HCT116 (cell line): ENCODE measurements at regions not wholly inside any gene's neighbourhood (a gene's known extent, or its start where the extent isn't known, plus 50 kb on each side); places are given as distances from the start of the nearest gene placed in this dataset.

Experiments used
- ATAC-seq: fragments of 200-7000 bp; cut with Tn5 transposase; 2 replicates; pipeline ENCODE4 v1.9.1; 2020; ENCODE audit warnings: mild to moderate bottlenecking, moderate library complexity
- BruUV-seq: library from RNA; stranded (reverse); fragments of 400-500 nt; replicated peaks from 2 replicates; lab custom pipeline; 2021; lab: Mats Ljungman, UMichigan
- CTCF ChIA-PET: fragments of 300-600 bp; sonication (Branson Sonifier 250); formaldehyde crosslinking; loops from one replicate; lab custom pipeline; 2021; ENCODE audit warnings: antibody characterized with exemption; lab: Charles Lee
- POLR2A ChIA-PET: fragments of 300-600, 350-600 bp; sonication (Branson Sonifier 250); formaldehyde crosslinking; loops from one replicate; lab custom pipeline; 2021; ENCODE audit warnings: antibody characterized with exemption; lab: Charles Lee
- RAD21 ChIA-PET, 2 experiments: fragments of 300-600 bp; sonication (Branson Sonifier 250); formaldehyde crosslinking; loops; one replicate each; lab custom pipeline; 2023; ENCODE audit warnings: low total read pairs in 2 of 2; ENCODE audit not compliant: uncharacterized antibody in 2 of 2, unreplicated experiment in 2 of 2, low non-redundant PET in 1 of 2; lab: Charles Lee
- DNase-seq: peaks from one replicate; pipeline ENCODE4 v3.0.0-alpha.2; 2010; ENCODE audit warnings: low read depth, low spot score
- H2AFZ ChIP-seq: fragments of 200-600 bp; shearing (Covaris generic), sonication (generic); 2 replicates; pipeline ENCODE4 v1.6.1; 2017; ENCODE audit warnings: low read depth, mixed run types, mixed read lengths, antibody characterized with exemption, low read length; ENCODE audit not compliant: poor library complexity, severe bottlenecking
- H3K27ac ChIP-seq: 2 replicates; pipeline ENCODE4 v1.5.1; 2012; ENCODE audit warnings: low read depth, low read length
- H3K27me3 ChIP-seq: fragments of 200-600 bp; sonication (generic); 2 replicates; pipeline ENCODE4 v1.6.1; 2016; ENCODE audit warnings: mixed run types, low read length, mixed read lengths; ENCODE audit not compliant: insufficient read depth
- H3K36me3 ChIP-seq, 2 experiments: fragments of 200-500 bp in 1 of 2; fragments of 200-600 bp in 1 of 2; sonication (Bioruptor generic) in 1 of 2; sonication (generic) in 1 of 2; 2 replicates each; pipeline versions ENCODE4 v1.5.1 to v1.6.1; 2014 to 2016; ENCODE audit warnings: low read length in 2 of 2, inconsistent platforms in 1 of 2, mixed read lengths in 1 of 2, mixed run types in 1 of 2; ENCODE audit not compliant: insufficient read depth in 2 of 2, control insufficient read depth in 1 of 2
- H3K4me1 ChIP-seq, 2 experiments: fragments of 200-600 bp in 1 of 2; sonication (generic) in 1 of 2; 2 replicates each; pipeline versions ENCODE4 v1.5.1 to v1.6.1; 2012 to 2017; ENCODE audit warnings: low read length in 2 of 2, inconsistent platforms in 1 of 2, mild to moderate bottlenecking in 1 of 2, mixed read lengths in 1 of 2, mixed run types in 1 of 2, moderate library complexity in 1 of 2; ENCODE audit not compliant: insufficient read depth in 2 of 2, control insufficient read depth in 1 of 2
- H3K4me2 ChIP-seq: fragments of 200-600 bp; sonication (generic); 2 replicates; pipeline ENCODE4 v1.6.1; 2017; ENCODE audit warnings: mixed run types, low read length, mixed read lengths
- H3K4me3 ChIP-seq, 2 experiments: fragments of 200-600 bp in 1 of 2; sonication (generic) in 1 of 2; replicated peaks in 1 of 2; 2 replicates each; pipeline ENCODE4 v1.5.1; 2011 to 2016; ENCODE audit warnings: low read length in 2 of 2, control low read depth in 1 of 2, low read depth in 1 of 2, mild to moderate bottlenecking in 1 of 2, mixed read lengths in 1 of 2, mixed run types in 1 of 2
- H3K79me2 ChIP-seq: fragments of 200-600 bp; sonication (generic); 2 replicates; pipeline ENCODE4 v1.6.1; 2017; ENCODE audit warnings: mild to moderate bottlenecking, mixed run types, low read length, moderate library complexity, mixed read lengths; ENCODE audit not compliant: insufficient read depth
- H3K9ac ChIP-seq: fragments of 200-600 bp; sonication (generic); 2 replicates; pipeline ENCODE4 v1.6.1; 2016; ENCODE audit warnings: low read length, mixed read lengths
- H3K9me2 ChIP-seq: fragments of 200-600 bp; sonication (generic), shearing (Covaris generic); 2 replicates; pipeline ENCODE4 v1.6.1; 2017; ENCODE audit warnings: mixed run types, mild to moderate bottlenecking, moderate library complexity; ENCODE audit not compliant: insufficient read depth
- H3K9me3 ChIP-seq, 2 experiments: fragments of 200-500 bp in 1 of 2; fragments of 200-600 bp in 1 of 2; sonication (Bioruptor generic) in 1 of 2; sonication (generic) in 1 of 2; 2 replicates each; pipeline ENCODE4 v1.6.1; 2014 to 2017; ENCODE audit warnings: low read length in 2 of 2, mixed read lengths in 2 of 2, inconsistent platforms in 1 of 2, low read depth in 1 of 2, mild to moderate bottlenecking in 1 of 2, mixed run types in 1 of 2, moderate library complexity in 1 of 2; ENCODE audit not compliant: control insufficient read depth in 1 of 2, insufficient read depth in 1 of 2
- H4K20me1 ChIP-seq: fragments of 200-600 bp; sonication (generic), shearing (Covaris generic); 2 replicates; pipeline ENCODE4 v1.6.1; 2017; ENCODE audit warnings: mixed run types, mild to moderate bottlenecking, moderate library complexity; ENCODE audit not compliant: insufficient read depth
- CBX3 ChIP-seq: IDR thresholded peaks from 2 replicates; pipeline ENCODE4 v1.6.1; 2012; ENCODE audit warnings: low read depth
- CEBPB ChIP-seq: IDR thresholded peaks from 2 replicates; pipeline ENCODE4 v1.6.1; 2012; ENCODE audit warnings: low read depth
- EGR1 ChIP-seq: IDR thresholded peaks from 2 replicates; pipeline ENCODE4 v1.6.1; 2012; ENCODE audit warnings: low read depth
- ELF1 ChIP-seq: IDR thresholded peaks from 2 replicates; pipeline ENCODE4 v1.6.1; 2012; ENCODE audit warnings: low read depth, borderline replicate concordance
- EZH2 ChIP-seq: fragments of 200-600 bp; sonication (generic); IDR thresholded peaks from 2 replicates; pipeline ENCODE4 v1.6.1; 2017; ENCODE audit warnings: antibody characterized with exemption, mixed run types
- EZH2phosphoT487 ChIP-seq: fragments of 200-600 bp; IDR thresholded peaks from 2 replicates; pipeline ENCODE4 v1.6.1; 2018; ENCODE audit warnings: antibody characterized with exemption, borderline replicate concordance
- FOSL1 ChIP-seq: IDR thresholded peaks from 2 replicates; pipeline ENCODE4 v1.6.1; 2012; ENCODE audit warnings: low read depth
- POLR2A ChIP-seq: IDR thresholded peaks from 2 replicates; pipeline ENCODE4 v1.7.0; 2011; ENCODE audit warnings: borderline replicate concordance; ENCODE audit not compliant: insufficient read depth, insufficient read length; ENCODE audit errors: extremely low read depth
- POLR2AphosphoS5 ChIP-seq: IDR thresholded peaks from 2 replicates; pipeline ENCODE4 v1.6.1; 2011; ENCODE audit warnings: mild to moderate bottlenecking, low read depth, low read length, moderate library complexity
- RAD21 ChIP-seq: IDR thresholded peaks from 2 replicates; pipeline ENCODE4 v1.6.1; 2012; ENCODE audit warnings: low read depth, mild to moderate bottlenecking
- SIN3A ChIP-seq: IDR thresholded peaks from 2 replicates; pipeline ENCODE4 v1.6.1; 2012; ENCODE audit warnings: low read depth
- SRF ChIP-seq: IDR thresholded peaks from 2 replicates; pipeline ENCODE4 v1.6.1; 2012; ENCODE audit warnings: low read depth
- TCF7L2 ChIP-seq: IDR thresholded peaks from 2 replicates; pipeline ENCODE4 v1.7.0; 2011; ENCODE audit warnings: borderline replicate concordance, inconsistent platforms; ENCODE audit not compliant: insufficient read depth, insufficient read length; ENCODE audit errors: extremely low read depth
- YY1 ChIP-seq: IDR thresholded peaks from 2 replicates; pipeline ENCODE4 v1.6.1; 2011; ENCODE audit warnings: low read length, low read depth, moderate library complexity, mild to moderate bottlenecking; ENCODE audit not compliant: insufficient replicate concordance; ENCODE audit errors: extremely low read depth
- ZBTB33 ChIP-seq: IDR thresholded peaks from 2 replicates; pipeline ENCODE4 v1.6.1; 2011; ENCODE audit warnings: mild to moderate bottlenecking, low read length, moderate library complexity; ENCODE audit not compliant: insufficient replicate concordance; ENCODE audit errors: extremely low read depth
- ZNF274 ChIP-seq: fragments of 200-500 bp; sonication (Bioruptor generic); IDR thresholded peaks from 2 replicates; pipeline ENCODE4 v1.6.1; 2014; ENCODE audit warnings: mild to moderate bottlenecking, low read depth, low read length, inconsistent platforms
- intact Hi-C: fragments of 100-400 bp; cut with micrococcal nuclease; formaldehyde crosslinking; loops from 2 replicates; pipeline ENCODE4 v1.10.0; 2022
- TF ChIP-seq, protein P1 (sequence below): IDR thresholded peaks from 2 replicates; pipeline ENCODE4 v1.6.1; 2012
- TF ChIP-seq, protein P2 (sequence below): IDR thresholded peaks from 2 replicates; pipeline ENCODE4 v1.6.1; 2012; ENCODE audit warnings: low read depth

- ChIA-PET POLR2A (no interaction called here), CTCF (no interaction called here)
- ATAC-seq = no peak
These were observed 101.3 kb upstream of the LRRC3B start for GRCh38 chr3:26521261-26521660.

More at GRCh38 chr3:26521261-26521660, 101.3 kb upstream of the LRRC3B start:
- TF ChIP-seq ZNF274 = no peak
- TF ChIP-seq, protein P1, sequence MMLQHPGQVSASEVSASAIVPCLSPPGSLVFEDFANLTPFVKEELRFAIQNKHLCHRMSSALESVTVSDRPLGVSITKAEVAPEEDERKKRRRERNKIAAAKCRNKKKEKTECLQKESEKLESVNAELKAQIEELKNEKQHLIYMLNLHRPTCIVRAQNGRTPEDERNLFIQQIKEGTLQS = no peak
- TF ChIP-seq EGR1 = no peak
- no peak for TF ChIP-seq ELF1
- no peak for TF ChIP-seq SRF
- TF ChIP-seq CEBPB = no peak
- TF ChIP-seq TCF7L2 = no peak
- TF ChIP-seq YY1 = no peak
- TF ChIP-seq EZH2phosphoT487 = no peak
- no peak for TF ChIP-seq POLR2AphosphoS5
- no peak for TF ChIP-seq EZH2
- no peak for TF ChIP-seq CBX3
- TF ChIP-seq, protein P2, sequence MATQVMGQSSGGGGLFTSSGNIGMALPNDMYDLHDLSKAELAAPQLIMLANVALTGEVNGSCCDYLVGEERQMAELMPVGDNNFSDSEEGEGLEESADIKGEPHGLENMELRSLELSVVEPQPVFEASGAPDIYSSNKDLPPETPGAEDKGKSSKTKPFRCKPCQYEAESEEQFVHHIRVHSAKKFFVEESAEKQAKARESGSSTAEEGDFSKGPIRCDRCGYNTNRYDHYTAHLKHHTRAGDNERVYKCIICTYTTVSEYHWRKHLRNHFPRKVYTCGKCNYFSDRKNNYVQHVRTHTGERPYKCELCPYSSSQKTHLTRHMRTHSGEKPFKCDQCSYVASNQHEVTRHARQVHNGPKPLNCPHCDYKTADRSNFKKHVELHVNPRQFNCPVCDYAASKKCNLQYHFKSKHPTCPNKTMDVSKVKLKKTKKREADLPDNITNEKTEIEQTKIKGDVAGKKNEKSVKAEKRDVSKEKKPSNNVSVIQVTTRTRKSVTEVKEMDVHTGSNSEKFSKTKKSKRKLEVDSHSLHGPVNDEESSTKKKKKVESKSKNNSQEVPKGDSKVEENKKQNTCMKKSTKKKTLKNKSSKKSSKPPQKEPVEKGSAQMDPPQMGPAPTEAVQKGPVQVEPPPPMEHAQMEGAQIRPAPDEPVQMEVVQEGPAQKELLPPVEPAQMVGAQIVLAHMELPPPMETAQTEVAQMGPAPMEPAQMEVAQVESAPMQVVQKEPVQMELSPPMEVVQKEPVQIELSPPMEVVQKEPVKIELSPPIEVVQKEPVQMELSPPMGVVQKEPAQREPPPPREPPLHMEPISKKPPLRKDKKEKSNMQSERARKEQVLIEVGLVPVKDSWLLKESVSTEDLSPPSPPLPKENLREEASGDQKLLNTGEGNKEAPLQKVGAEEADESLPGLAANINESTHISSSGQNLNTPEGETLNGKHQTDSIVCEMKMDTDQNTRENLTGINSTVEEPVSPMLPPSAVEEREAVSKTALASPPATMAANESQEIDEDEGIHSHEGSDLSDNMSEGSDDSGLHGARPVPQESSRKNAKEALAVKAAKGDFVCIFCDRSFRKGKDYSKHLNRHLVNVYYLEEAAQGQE = no peak
- TF ChIP-seq SIN3A = no peak
- no peak for TF ChIP-seq POLR2A
- TF ChIP-seq FOSL1 = no peak
- no peak for TF ChIP-seq ZBTB33
- TF ChIP-seq RAD21 = no peak
- no peak for DNase-seq
- no TSS peak for BruUV-seq
- intact Hi-C loops = no loop called here
- Histone ChIP-seq H2AFZ (no peak overlapping the region), H3K4me1 (no peaks in the 10 kb centered on the region), H3K36me3 (no peaks in the 10 kb centered on the region), H3K9ac (no peak overlapping the region), H3K4me3 (no peak overlapping the region), H3K27me3 (no peaks in the 10 kb centered on the region), H3K9me3 (peaks cover 0 to 3% of the 10 kb centered on the region in 2 experiments; a peak in 2 of 4 replicates), H3K27ac (no peak overlapping the region), H3K4me2 (no peak overlapping the region), H4K20me1 (no peaks in the 10 kb centered on the region), H3K79me2 (no peaks in the 10 kb centered on the region), H3K9me2 (no peaks in the 10 kb centered on the region)
- RAD21 ChIA-PET = no interaction called here
